NOMO-1 treated with DMSO at 0.1 percent for 48 hours (cell line): ENCODE measurements at regions not wholly inside any gene's neighbourhood (a gene's known extent, or its start where the extent isn't known, plus 50 kb on each side); places are given as distances from the start of the nearest gene placed in this dataset.
"Not testable (repeated sequence)": the region's sequence is repeated elsewhere in the genome, so short reads cannot be mapped to it uniquely, and the experiment has no call there.

ENCODE experiments used
- DNase-seq: peaks from one replicate; lab custom pipeline; 2025; ENCODE audit not compliant: unreplicated experiment; lab: John Stamatoyannopoulos, UW

- not testable (repeated sequence) for DNase-seq
These were observed 201.3 kb downstream of the LIPI start for GRCh38 chr21:14009238-14009981.

- DNase-seq: not testable (repeated sequence)
These were observed 202.3 kb downstream of the LIPI start for GRCh38 chr21:14008436-14008835.

- not testable (repeated sequence) for DNase-seq
These were observed 202.7 kb downstream of the LIPI start for GRCh38 chr21:14008006-14008405.

GRCh38 chr21:14006144-14006543 is 204.6 kb downstream of the LIPI start:
- not testable (repeated sequence) for DNase-seq

GRCh38 chr21:13986996-13987958 is 223.5 kb downstream of the LIPI start:
- DNase-seq: not testable (repeated sequence)

- not testable (repeated sequence) for DNase-seq
These were observed 224.6 kb downstream of the LIPI start for GRCh38 chr21:13985865-13986863.

GRCh38 chr21:13985137-13985864 is 225.5 kb downstream of the LIPI start:
- DNase-seq: not testable (repeated sequence)

GRCh38 chr21:13984728-13985127 is 226.0 kb downstream of the LIPI start:
- not testable (repeated sequence) for DNase-seq

GRCh38 chr21:13981176-13982087 is 229.3 kb downstream of the LIPI start:
- not testable (repeated sequence) for DNase-seq

- DNase-seq: not testable (repeated sequence)
These were observed 230.6 kb downstream of the LIPI start for GRCh38 chr21:13980115-13980662.

- DNase-seq: not testable (repeated sequence)
These were observed 231.1 kb downstream of the LIPI start for GRCh38 chr21:13979608-13980007.

GRCh38 chr21:13974582-13974981 is 236.2 kb downstream of the LIPI start:
- not testable (repeated sequence) for DNase-seq

- not testable (repeated sequence) for DNase-seq
These were observed 240.9 kb downstream of the LIPI start for GRCh38 chr21:13969853-13970252.

- not testable (repeated sequence) for DNase-seq
These were observed 241.8 kb downstream of the LIPI start for GRCh38 chr21:13969002-13969401.

GRCh38 chr21:13963259-13963658 is 247.5 kb downstream of the LIPI start:
- not testable (repeated sequence) for DNase-seq

GRCh38 chr21:13937236-13937635 is 273.5 kb downstream of the LIPI start:
- no peak for DNase-seq

GRCh38 chr21:13936033-13936937 is 274.5 kb downstream of the LIPI start:
- DNase-seq: not testable (repeated sequence)
